ENCODE measurements at regions not wholly inside any gene's neighbourhood (a gene's known extent, or its start where the extent isn't known, plus 50 kb on each side); places are given as distances from the start of the nearest gene placed in this dataset.

DNA sequence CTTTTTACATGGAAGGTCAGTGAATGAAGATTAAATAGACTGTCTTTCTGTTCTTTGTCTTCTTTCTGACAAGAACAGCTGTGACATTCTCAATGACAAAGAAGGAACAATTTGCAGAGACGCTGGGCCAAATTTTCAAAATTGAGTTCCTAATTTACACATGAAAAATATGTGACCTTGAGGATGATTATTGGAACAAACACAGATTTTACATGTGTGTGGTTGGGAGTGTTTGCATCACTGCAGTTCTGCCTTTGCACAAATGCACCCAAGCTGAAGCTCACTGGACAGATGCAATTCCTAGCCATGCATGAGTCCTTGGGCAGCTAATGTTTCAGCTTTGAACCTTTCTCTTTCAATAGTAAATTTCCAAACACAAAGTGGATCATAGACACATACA lies 350.8 kb downstream of the QKI start:
- Histone ChIP-seq H2AFZ (ENCODE audit: low read length) (no peak overlapping the region), H2BK120ac (ENCODE audit: low read depth, low read length, poor library complexity, severe bottlenecking) (no peak overlapping the region), H3K27ac (ENCODE audit: insufficient read length, low read depth, low read length) (no peak overlapping the region), H3K4ac (ENCODE audit: low read depth, low read length) (no peak overlapping the region), H4K91ac (ENCODE audit: insufficient read length, low read depth, low read length) (no peak overlapping the region), H3K23ac (ENCODE audit: insufficient read length, low read depth, low read length) (no peak overlapping the region), H3K9me3 (ENCODE audit: control insufficient read depth, low read depth, low read length) (no peaks in the 10 kb centered on the region), H3K79me1 (ENCODE audit: insufficient read depth, low read depth, low read length, poor library complexity, severe bottlenecking) (no peaks in the 10 kb centered on the region), H3T11ph (ENCODE audit: low read length) (no peak overlapping the region), H3K23me2 (ENCODE audit: insufficient read length, low read depth, low read length, poor library complexity, severe bottlenecking) (no peaks in the 10 kb centered on the region), H3K56ac (ENCODE audit: insufficient read length, low read depth, low read length) (no peak overlapping the region), H3K79me2 (ENCODE audit: insufficient read depth, low read length) (no peaks in the 10 kb centered on the region), H4K20me1 (ENCODE audit: control insufficient read depth, insufficient read depth, insufficient read length) (no peaks in the 10 kb centered on the region), H3K14ac (ENCODE audit: insufficient read depth, low read length) (no peak overlapping the region), H2BK15ac (ENCODE audit: low read depth, low read length) (no peak overlapping the region), H2BK5ac (ENCODE audit: insufficient read length, low read length) (no peak overlapping the region), H3K9ac (ENCODE audit: extremely low read depth, insufficient read length, low read length) (no peak overlapping the region), H2BK12ac (ENCODE audit: insufficient read length, low read depth, low read length) (no peak overlapping the region), H3K4me1 (ENCODE audit: insufficient read depth, low read length) (no peaks in the 10 kb centered on the region; the same call in 1 of the 2 replicates), H3K18ac (ENCODE audit: insufficient read length, low read depth, low read length) (no peak overlapping the region), H4K5ac (ENCODE audit: insufficient read length, low read depth, low read length) (no peak overlapping the region), H2BK20ac (ENCODE audit: low read depth, low read length, poor library complexity, severe bottlenecking) (no peak overlapping the region), H2AK5ac (ENCODE audit: insufficient read length, low read length) (no peak overlapping the region), H3K27me3 (ENCODE audit: insufficient read depth, low read length) (no peaks in the 10 kb centered on the region), H4K8ac (replicated peaks; ENCODE audit: insufficient read length, low read depth, low read length) (no peak overlapping the region), H3K4me2 (ENCODE audit: insufficient read depth, insufficient read length, low read length) (no peak overlapping the region)
- Mint-ChIP-seq H3K27me3 (ENCODE audit: low read depth) (no peaks in the 10 kb centered on the region), H3K4me3 (no peak overlapping the region), H3K27ac (no peak overlapping the region), H3K36me3 (ENCODE audit: insufficient read depth in 1 of 3, low read depth in 3 of 3) (no peaks in the 10 kb centered on the region), H3K4me1 (peaks cover 7 to 20% of the 10 kb centered on the region in 2 experiments), H3K9me3 (peaks cover 0 to 4% of the 10 kb centered on the region in 2 experiments; a peak in 1 of 5 replicates)
- no peak for DNase-seq
- no CpG with 5 or more reads among the region's 1 CpG for WGBS (ENCODE audit: extremely low coverage, insufficient read length, low lambda C conversion rate)
- TF ChIP-seq, protein P1, sequence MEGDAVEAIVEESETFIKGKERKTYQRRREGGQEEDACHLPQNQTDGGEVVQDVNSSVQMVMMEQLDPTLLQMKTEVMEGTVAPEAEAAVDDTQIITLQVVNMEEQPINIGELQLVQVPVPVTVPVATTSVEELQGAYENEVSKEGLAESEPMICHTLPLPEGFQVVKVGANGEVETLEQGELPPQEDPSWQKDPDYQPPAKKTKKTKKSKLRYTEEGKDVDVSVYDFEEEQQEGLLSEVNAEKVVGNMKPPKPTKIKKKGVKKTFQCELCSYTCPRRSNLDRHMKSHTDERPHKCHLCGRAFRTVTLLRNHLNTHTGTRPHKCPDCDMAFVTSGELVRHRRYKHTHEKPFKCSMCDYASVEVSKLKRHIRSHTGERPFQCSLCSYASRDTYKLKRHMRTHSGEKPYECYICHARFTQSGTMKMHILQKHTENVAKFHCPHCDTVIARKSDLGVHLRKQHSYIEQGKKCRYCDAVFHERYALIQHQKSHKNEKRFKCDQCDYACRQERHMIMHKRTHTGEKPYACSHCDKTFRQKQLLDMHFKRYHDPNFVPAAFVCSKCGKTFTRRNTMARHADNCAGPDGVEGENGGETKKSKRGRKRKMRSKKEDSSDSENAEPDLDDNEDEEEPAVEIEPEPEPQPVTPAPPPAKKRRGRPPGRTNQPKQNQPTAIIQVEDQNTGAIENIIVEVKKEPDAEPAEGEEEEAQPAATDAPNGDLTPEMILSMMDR (conservative IDR thresholded peaks at IDR 0.05): no peak

All from H9 (cell line).